Thyroid gland (tissue), 4 donors: ENCODE measurements at regions not wholly inside any gene's neighbourhood (a gene's known extent, or its start where the extent isn't known, plus 50 kb on each side); places are given as distances from the start of the nearest gene placed in this dataset.

Experiments used
- DNase-seq, 2 donors: peaks; one replicate each; pipeline ENCODE4 v3.0.0-alpha.2; 2019
- H3K27ac ChIP-seq, 3 donors: fragments of 200-600 bp; sonication (generic); 1 replicate in 2 of 3; 2 replicates in 1 of 3; pipeline ENCODE4 v1.5.1; 2016 to 2019; ENCODE audit warnings: mild to moderate bottlenecking in 1 of 3, moderate library complexity in 1 of 3
- H3K27me3 ChIP-seq: fragments of 200-600 bp; sonication (generic); one replicate; pipeline ENCODE4 v1.5.1; 2019
- H3K36me3 ChIP-seq, 2 donors: fragments of 200-600 bp; sonication (generic); one replicate each; pipeline ENCODE4 v1.5.1; 2016 to 2019
- H3K4me1 ChIP-seq, 2 donors: fragments of 200-600 bp; sonication (generic); one replicate each; pipeline ENCODE4 v1.5.1; 2017 to 2019
- H3K4me3 ChIP-seq, 3 donors: fragments of 200-600 bp; sonication (generic); replicated peaks in 1 of 3; 1 replicate in 2 of 3; 2 replicates in 1 of 3; pipeline ENCODE4 v1.5.1; 2016; ENCODE audit warnings: mild to moderate bottlenecking in 1 of 3
- H3K9me3 ChIP-seq: fragments of 200-600 bp; sonication (generic); one replicate; pipeline ENCODE4 v1.5.1; 2017
- CTCF ChIP-seq, 6 experiments: fragments of 200-600 bp in 3 of 6; fragments of 450-650 bp in 3 of 6; sonication (generic) in 3 of 6; IDR thresholded peaks; one replicate each; pipeline ENCODE4 v1.5.1; 2016 to 2019; ENCODE audit warnings: antibody characterized with exemption in 6 of 6, mild to moderate bottlenecking in 2 of 6, inconsistent platforms in 1 of 6, moderate library complexity in 1 of 6
- POLR2A ChIP-seq, 2 donors: fragments of 450-650 bp; IDR thresholded peaks; one replicate each; pipeline ENCODE4 v1.6.1; 2017; ENCODE audit warnings: antibody characterized with exemption in 2 of 2, mild to moderate bottlenecking in 2 of 2, moderate library complexity in 1 of 2
- WGBS, 2 donors: methylation state at CpG; one replicate each; pipeline ENCODE4 v1.1.5; 2017; 5-methylcytosine and 5-hydroxymethylcytosine counted together
- intact Hi-C: fragments of 100-400 bp; cut with DNase I; formaldehyde crosslinking; loops from one replicate; pipeline ENCODE4 v1.15.1; 2023

GRCh38 chr7:142604671-142605070, 144.6 kb upstream of the PRSS1 start:
- no peaks in the 10 kb centered on the region for H3K4me1 ChIP-seq
- intact Hi-C loops, result no loop called here

DNA sequence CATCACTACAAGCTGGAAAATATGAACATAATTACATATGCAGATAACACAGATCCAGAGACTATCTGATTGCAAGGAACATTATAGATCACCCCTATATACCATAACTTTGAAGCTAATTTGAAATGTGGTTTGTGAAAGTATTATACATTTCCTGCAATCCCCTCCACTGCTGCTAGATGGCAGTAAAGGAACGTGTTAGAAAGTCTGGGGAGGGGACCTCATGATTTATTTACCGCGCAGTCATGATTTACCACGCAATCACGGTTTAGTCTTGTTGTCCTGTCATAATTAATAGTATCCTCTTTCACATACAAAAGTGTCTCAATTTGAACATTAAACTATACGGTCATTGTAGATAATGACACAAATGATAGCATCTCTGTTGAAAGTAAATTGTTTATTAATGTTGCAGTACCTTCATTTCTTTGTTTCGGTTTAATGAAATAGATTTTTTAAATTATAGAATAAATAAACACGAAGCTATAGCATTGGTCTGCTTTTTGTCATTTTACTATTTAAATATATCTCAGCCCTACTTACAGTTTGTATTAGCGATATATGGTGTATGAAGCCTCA, 145.3 kb upstream of the PRSS1 start:
- Histone ChIP-seq H3K4me3 (no peak overlapping the region), H3K27me3 (no peaks in the 10 kb centered on the region), H3K27ac (no peak overlapping the region), H3K9me3 (no peaks in the 10 kb centered on the region), H3K4me1 (no peaks in the 10 kb centered on the region), H3K36me3 (no peaks in the 10 kb centered on the region)
- TF ChIP-seq POLR2A (IDR thresholded peaks at IDR 0.05) (no peak), CTCF (IDR thresholded peaks at IDR 0.05) (peak; percentile 45 to 80 (median 64))
- intact Hi-C loops, result no loop called here
- peak; percentile 38 to 43 for DNase-seq
- 21% methylated on average over 9 of the region's 9 CpGs for WGBS, 2 donors

More at GRCh38 chr7:142604671-142605070, 144.6 kb upstream of the PRSS1 start:
- Histone ChIP-seq H3K36me3 (no peaks in the 10 kb centered on the region), H3K27me3 (no peaks in the 10 kb centered on the region), H3K9me3 (no peaks in the 10 kb centered on the region), H3K4me3 (no peak overlapping the region), H3K27ac (no peak overlapping the region)
- WGBS, 2 donors, result 86% methylated on average over 3 of the region's 3 CpGs
- no peak for DNase-seq
- TF ChIP-seq POLR2A (IDR thresholded peaks at IDR 0.05), result no peak

- 39 to 42% methylated on average over 8 of the region's 8 CpGs for WGBS, 2 donors
Observed at GRCh38 chr7:142602756-142603155, 146.5 kb upstream of the PRSS1 start.

GRCh38 chr7:142602183-142602582, 147.1 kb upstream of the PRSS1 start:
- intact Hi-C loops, result no loop called here

More at GRCh38 chr7:142602756-142603155, 146.5 kb upstream of the PRSS1 start:
- no peak overlapping the region for H3K27ac ChIP-seq
- H3K27me3 ChIP-seq, result no peaks in the 10 kb centered on the region
- intact Hi-C loops, result no loop called here
- no peaks in the 10 kb centered on the region for H3K36me3 ChIP-seq
- TF ChIP-seq CTCF (IDR thresholded peaks at IDR 0.05) (no peak), POLR2A (IDR thresholded peaks at IDR 0.05) (no peak)
- H3K4me3 ChIP-seq, result no peak overlapping the region
- H3K9me3 ChIP-seq, result no peaks in the 10 kb centered on the region
- peak; percentile 38 to 50 for DNase-seq
- no peaks in the 10 kb centered on the region for H3K4me1 ChIP-seq

DNA sequence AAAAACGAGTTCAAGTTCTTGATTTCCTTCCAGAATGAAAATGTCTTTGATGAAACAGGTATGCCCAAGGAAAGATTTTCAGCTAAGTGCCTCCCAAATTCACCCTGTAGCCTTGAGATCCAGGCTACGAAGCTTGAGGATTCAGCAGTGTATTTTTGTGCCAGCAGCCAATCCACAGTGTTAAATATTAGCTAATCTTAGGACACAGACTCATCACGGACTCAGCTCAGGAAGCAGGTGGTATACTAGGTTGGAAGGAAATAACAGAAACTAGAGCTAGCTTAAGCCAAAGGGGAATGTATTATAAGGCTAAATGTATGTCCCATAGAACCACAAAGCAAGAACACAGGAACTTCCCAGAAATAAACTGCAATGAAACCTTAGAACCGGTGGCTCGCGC, 151.0 kb upstream of the PRSS1 start:
- intact Hi-C loops, result no loop called here
- no peaks in the 10 kb centered on the region for H3K4me1 ChIP-seq
- H3K4me3 ChIP-seq, result no peak overlapping the region
- H3K9me3 ChIP-seq, result no peaks in the 10 kb centered on the region
- no peak for TF ChIP-seq CTCF (IDR thresholded peaks at IDR 0.05)
- no peak for TF ChIP-seq POLR2A (IDR thresholded peaks at IDR 0.05)
- H3K36me3 ChIP-seq, result no peaks in the 10 kb centered on the region
- H3K27me3 ChIP-seq, result no peaks in the 10 kb centered on the region
- no peak overlapping the region for H3K27ac ChIP-seq
- 74 to 76% methylated on average over 6 of the region's 6 CpGs for WGBS, 2 donors
- DNase-seq, result no peak

More at GRCh38 chr7:142602183-142602582, 147.1 kb upstream of the PRSS1 start:
- DNase-seq, result no peak
- no peaks in the 10 kb centered on the region for H3K36me3 ChIP-seq
- H3K27me3 ChIP-seq, result no peaks in the 10 kb centered on the region
- TF ChIP-seq CTCF (IDR thresholded peaks at IDR 0.05) (no peak), POLR2A (IDR thresholded peaks at IDR 0.05) (no peak)
- H3K27ac ChIP-seq, result no peak overlapping the region
- WGBS, 2 donors, result 90 to 94% methylated on average over 9 of the region's 9 CpGs
- H3K4me3 ChIP-seq, result no peak overlapping the region
- no peaks in the 10 kb centered on the region for H3K9me3 ChIP-seq
- H3K4me1 ChIP-seq, result no peaks in the 10 kb centered on the region
